HCT116 (cell line): ENCODE measurements at regions not wholly inside any gene's neighbourhood (a gene's known extent, or its start where the extent isn't known, plus 50 kb on each side); places are given as distances from the start of the nearest gene placed in this dataset.

ENCODE experiments used
- ATAC-seq: fragments of 200-7000 bp; cut with Tn5 transposase; 2 replicates; pipeline ENCODE4 v1.9.1; 2020; ENCODE audit warnings: mild to moderate bottlenecking, moderate library complexity
- BruUV-seq: library from RNA; stranded (reverse); fragments of 400-500 nt; replicated peaks from 2 replicates; lab custom pipeline; 2021; lab: Mats Ljungman, UMichigan
- CTCF ChIA-PET: fragments of 300-600 bp; sonication (Branson Sonifier 250); formaldehyde crosslinking; loops from one replicate; lab custom pipeline; 2021; ENCODE audit warnings: antibody characterized with exemption; lab: Charles Lee
- POLR2A ChIA-PET: fragments of 300-600, 350-600 bp; sonication (Branson Sonifier 250); formaldehyde crosslinking; loops from one replicate; lab custom pipeline; 2021; ENCODE audit warnings: antibody characterized with exemption; lab: Charles Lee
- RAD21 ChIA-PET, 2 experiments: fragments of 300-600 bp; sonication (Branson Sonifier 250); formaldehyde crosslinking; loops; one replicate each; lab custom pipeline; 2023; ENCODE audit warnings: low total read pairs in 2 of 2; ENCODE audit not compliant: uncharacterized antibody in 2 of 2, unreplicated experiment in 2 of 2, low non-redundant PET in 1 of 2; lab: Charles Lee
- DNase-seq: peaks from one replicate; pipeline ENCODE4 v3.0.0-alpha.2; 2010; ENCODE audit warnings: low read depth, low spot score
- H2AFZ ChIP-seq: fragments of 200-600 bp; shearing (Covaris generic), sonication (generic); 2 replicates; pipeline ENCODE4 v1.6.1; 2017; ENCODE audit warnings: low read depth, mixed run types, mixed read lengths, antibody characterized with exemption, low read length; ENCODE audit not compliant: poor library complexity, severe bottlenecking
- H3K27ac ChIP-seq: 2 replicates; pipeline ENCODE4 v1.5.1; 2012; ENCODE audit warnings: low read depth, low read length
- H3K27me3 ChIP-seq: fragments of 200-600 bp; sonication (generic); 2 replicates; pipeline ENCODE4 v1.6.1; 2016; ENCODE audit warnings: mixed run types, low read length, mixed read lengths; ENCODE audit not compliant: insufficient read depth
- H3K36me3 ChIP-seq, 2 experiments: fragments of 200-500 bp in 1 of 2; fragments of 200-600 bp in 1 of 2; sonication (Bioruptor generic) in 1 of 2; sonication (generic) in 1 of 2; 2 replicates each; pipeline versions ENCODE4 v1.5.1 to v1.6.1; 2014 to 2016; ENCODE audit warnings: low read length in 2 of 2, inconsistent platforms in 1 of 2, mixed read lengths in 1 of 2, mixed run types in 1 of 2; ENCODE audit not compliant: insufficient read depth in 2 of 2, control insufficient read depth in 1 of 2
- H3K4me1 ChIP-seq, 2 experiments: fragments of 200-600 bp in 1 of 2; sonication (generic) in 1 of 2; 2 replicates each; pipeline versions ENCODE4 v1.5.1 to v1.6.1; 2012 to 2017; ENCODE audit warnings: low read length in 2 of 2, inconsistent platforms in 1 of 2, mild to moderate bottlenecking in 1 of 2, mixed read lengths in 1 of 2, mixed run types in 1 of 2, moderate library complexity in 1 of 2; ENCODE audit not compliant: insufficient read depth in 2 of 2, control insufficient read depth in 1 of 2
- H3K4me2 ChIP-seq: fragments of 200-600 bp; sonication (generic); 2 replicates; pipeline ENCODE4 v1.6.1; 2017; ENCODE audit warnings: mixed run types, low read length, mixed read lengths
- H3K4me3 ChIP-seq, 2 experiments: fragments of 200-600 bp in 1 of 2; sonication (generic) in 1 of 2; replicated peaks in 1 of 2; 2 replicates each; pipeline ENCODE4 v1.5.1; 2011 to 2016; ENCODE audit warnings: low read length in 2 of 2, control low read depth in 1 of 2, low read depth in 1 of 2, mild to moderate bottlenecking in 1 of 2, mixed read lengths in 1 of 2, mixed run types in 1 of 2
- H3K79me2 ChIP-seq: fragments of 200-600 bp; sonication (generic); 2 replicates; pipeline ENCODE4 v1.6.1; 2017; ENCODE audit warnings: mild to moderate bottlenecking, mixed run types, low read length, moderate library complexity, mixed read lengths; ENCODE audit not compliant: insufficient read depth
- H3K9ac ChIP-seq: fragments of 200-600 bp; sonication (generic); 2 replicates; pipeline ENCODE4 v1.6.1; 2016; ENCODE audit warnings: low read length, mixed read lengths
- H3K9me2 ChIP-seq: fragments of 200-600 bp; sonication (generic), shearing (Covaris generic); 2 replicates; pipeline ENCODE4 v1.6.1; 2017; ENCODE audit warnings: mixed run types, mild to moderate bottlenecking, moderate library complexity; ENCODE audit not compliant: insufficient read depth
- H3K9me3 ChIP-seq, 2 experiments: fragments of 200-500 bp in 1 of 2; fragments of 200-600 bp in 1 of 2; sonication (Bioruptor generic) in 1 of 2; sonication (generic) in 1 of 2; 2 replicates each; pipeline ENCODE4 v1.6.1; 2014 to 2017; ENCODE audit warnings: low read length in 2 of 2, mixed read lengths in 2 of 2, inconsistent platforms in 1 of 2, low read depth in 1 of 2, mild to moderate bottlenecking in 1 of 2, mixed run types in 1 of 2, moderate library complexity in 1 of 2; ENCODE audit not compliant: control insufficient read depth in 1 of 2, insufficient read depth in 1 of 2
- H4K20me1 ChIP-seq: fragments of 200-600 bp; sonication (generic), shearing (Covaris generic); 2 replicates; pipeline ENCODE4 v1.6.1; 2017; ENCODE audit warnings: mixed run types, mild to moderate bottlenecking, moderate library complexity; ENCODE audit not compliant: insufficient read depth
- CBX3 ChIP-seq: IDR thresholded peaks from 2 replicates; pipeline ENCODE4 v1.6.1; 2012; ENCODE audit warnings: low read depth
- EZH2phosphoT487 ChIP-seq: fragments of 200-600 bp; IDR thresholded peaks from 2 replicates; pipeline ENCODE4 v1.6.1; 2018; ENCODE audit warnings: antibody characterized with exemption, borderline replicate concordance
- FOSL1 ChIP-seq: IDR thresholded peaks from 2 replicates; pipeline ENCODE4 v1.6.1; 2012; ENCODE audit warnings: low read depth
- POLR2A ChIP-seq: IDR thresholded peaks from 2 replicates; pipeline ENCODE4 v1.7.0; 2011; ENCODE audit warnings: borderline replicate concordance; ENCODE audit not compliant: insufficient read depth, insufficient read length; ENCODE audit errors: extremely low read depth
- TCF7L2 ChIP-seq: IDR thresholded peaks from 2 replicates; pipeline ENCODE4 v1.7.0; 2011; ENCODE audit warnings: borderline replicate concordance, inconsistent platforms; ENCODE audit not compliant: insufficient read depth, insufficient read length; ENCODE audit errors: extremely low read depth
- YY1 ChIP-seq: IDR thresholded peaks from 2 replicates; pipeline ENCODE4 v1.6.1; 2011; ENCODE audit warnings: low read length, low read depth, moderate library complexity, mild to moderate bottlenecking; ENCODE audit not compliant: insufficient replicate concordance; ENCODE audit errors: extremely low read depth
- ZFX ChIP-seq: fragments of 450-650 bp; IDR thresholded peaks from 2 replicates; pipeline ENCODE4 v1.6.1; 2017
- ZNF274 ChIP-seq: fragments of 200-500 bp; sonication (Bioruptor generic); IDR thresholded peaks from 2 replicates; pipeline ENCODE4 v1.6.1; 2014; ENCODE audit warnings: mild to moderate bottlenecking, low read depth, low read length, inconsistent platforms
- intact Hi-C: fragments of 100-400 bp; cut with micrococcal nuclease; formaldehyde crosslinking; loops from 2 replicates; pipeline ENCODE4 v1.10.0; 2022
- TF ChIP-seq, protein P1 (sequence below): IDR thresholded peaks from 2 replicates; pipeline ENCODE4 v1.6.1; 2012
- TF ChIP-seq, protein P2 (sequence below): IDR thresholded peaks from 2 replicates; pipeline ENCODE4 v1.6.1; 2011; ENCODE audit warnings: mild to moderate bottlenecking, low read length, moderate library complexity; ENCODE audit not compliant: insufficient replicate concordance; ENCODE audit errors: extremely low read depth

DNA sequence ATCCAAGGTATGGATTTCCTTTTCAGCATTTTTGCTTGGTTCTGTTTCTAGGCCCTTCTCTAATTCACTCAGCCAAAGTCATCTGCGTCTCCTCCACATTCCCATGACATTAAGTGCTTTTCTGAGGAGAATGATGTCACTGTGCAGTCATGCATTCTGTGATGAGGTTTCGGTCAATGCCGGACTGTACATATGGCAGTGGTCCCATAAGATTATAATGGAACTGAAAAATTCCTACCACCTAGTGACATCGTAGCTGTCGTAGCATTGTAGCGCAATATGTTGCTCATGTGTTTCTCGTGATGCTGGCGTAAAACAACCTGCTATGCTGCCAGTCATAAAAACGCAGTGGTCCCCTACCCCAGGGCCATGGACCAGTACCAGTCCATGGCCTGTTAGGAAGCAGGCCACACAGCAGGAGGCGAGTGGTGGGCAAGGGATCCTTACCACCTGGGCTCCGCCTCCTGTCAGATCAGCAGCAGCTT lies 63.4 kb upstream of the TNFRSF19 start:
- RAD21 ChIA-PET, result no interaction called here
- no TSS peak for BruUV-seq

More for the DNA sequence above, 63.4 kb upstream of the TNFRSF19 start:
- no peaks in the 10 kb centered on the region for H3K9me3 ChIP-seq
- ATAC-seq, result no peak
- H3K27me3 ChIP-seq, result no peaks in the 10 kb centered on the region
- H3K4me1 ChIP-seq, result peaks cover 0 to 4% of the 10 kb centered on the region in 2 experiments; a peak in 1 of 4 replicates
- intact Hi-C loops, result no loop called here
- no peak overlapping the region for H3K4me3 ChIP-seq
- CTCF ChIA-PET, result no interaction called here
- no peak overlapping the region for H3K4me2 ChIP-seq
- no peak overlapping the region for H3K9ac ChIP-seq
- H2AFZ ChIP-seq, result no peak overlapping the region
- H3K27ac ChIP-seq, result no peak overlapping the region
- no peak for TF ChIP-seq EZH2phosphoT487
- TF ChIP-seq, protein P1, sequence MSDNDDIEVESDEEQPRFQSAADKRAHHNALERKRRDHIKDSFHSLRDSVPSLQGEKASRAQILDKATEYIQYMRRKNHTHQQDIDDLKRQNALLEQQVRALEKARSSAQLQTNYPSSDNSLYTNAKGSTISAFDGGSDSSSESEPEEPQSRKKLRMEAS, result no peak
- TF ChIP-seq ZNF274, result no peak
- TF ChIP-seq, protein P2, sequence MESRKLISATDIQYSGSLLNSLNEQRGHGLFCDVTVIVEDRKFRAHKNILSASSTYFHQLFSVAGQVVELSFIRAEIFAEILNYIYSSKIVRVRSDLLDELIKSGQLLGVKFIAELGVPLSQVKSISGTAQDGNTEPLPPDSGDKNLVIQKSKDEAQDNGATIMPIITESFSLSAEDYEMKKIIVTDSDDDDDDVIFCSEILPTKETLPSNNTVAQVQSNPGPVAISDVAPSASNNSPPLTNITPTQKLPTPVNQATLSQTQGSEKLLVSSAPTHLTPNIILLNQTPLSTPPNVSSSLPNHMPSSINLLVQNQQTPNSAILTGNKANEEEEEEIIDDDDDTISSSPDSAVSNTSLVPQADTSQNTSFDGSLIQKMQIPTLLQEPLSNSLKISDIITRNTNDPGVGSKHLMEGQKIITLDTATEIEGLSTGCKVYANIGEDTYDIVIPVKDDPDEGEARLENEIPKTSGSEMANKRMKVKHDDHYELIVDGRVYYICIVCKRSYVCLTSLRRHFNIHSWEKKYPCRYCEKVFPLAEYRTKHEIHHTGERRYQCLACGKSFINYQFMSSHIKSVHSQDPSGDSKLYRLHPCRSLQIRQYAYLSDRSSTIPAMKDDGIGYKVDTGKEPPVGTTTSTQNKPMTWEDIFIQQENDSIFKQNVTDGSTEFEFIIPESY, result no peak
- TF ChIP-seq FOSL1, result no peak
- TF ChIP-seq ZFX, result no peak
- no peak for TF ChIP-seq YY1
- TF ChIP-seq CBX3, result no peak
- TF ChIP-seq POLR2A, result no peak
- no peak for TF ChIP-seq TCF7L2
- DNase-seq, result no peak
- H3K36me3 ChIP-seq, result no peaks in the 10 kb centered on the region
- no peaks in the 10 kb centered on the region for H3K9me2 ChIP-seq
- POLR2A ChIA-PET, result no interaction called here
- H4K20me1 ChIP-seq, result no peaks in the 10 kb centered on the region
- H3K79me2 ChIP-seq, result no peaks in the 10 kb centered on the region
